ENCODE measurements at regions not wholly inside any gene's neighbourhood (a gene's known extent, or its start where the extent isn't known, plus 50 kb on each side); places are given as distances from the start of the nearest gene placed in this dataset.

DNA sequence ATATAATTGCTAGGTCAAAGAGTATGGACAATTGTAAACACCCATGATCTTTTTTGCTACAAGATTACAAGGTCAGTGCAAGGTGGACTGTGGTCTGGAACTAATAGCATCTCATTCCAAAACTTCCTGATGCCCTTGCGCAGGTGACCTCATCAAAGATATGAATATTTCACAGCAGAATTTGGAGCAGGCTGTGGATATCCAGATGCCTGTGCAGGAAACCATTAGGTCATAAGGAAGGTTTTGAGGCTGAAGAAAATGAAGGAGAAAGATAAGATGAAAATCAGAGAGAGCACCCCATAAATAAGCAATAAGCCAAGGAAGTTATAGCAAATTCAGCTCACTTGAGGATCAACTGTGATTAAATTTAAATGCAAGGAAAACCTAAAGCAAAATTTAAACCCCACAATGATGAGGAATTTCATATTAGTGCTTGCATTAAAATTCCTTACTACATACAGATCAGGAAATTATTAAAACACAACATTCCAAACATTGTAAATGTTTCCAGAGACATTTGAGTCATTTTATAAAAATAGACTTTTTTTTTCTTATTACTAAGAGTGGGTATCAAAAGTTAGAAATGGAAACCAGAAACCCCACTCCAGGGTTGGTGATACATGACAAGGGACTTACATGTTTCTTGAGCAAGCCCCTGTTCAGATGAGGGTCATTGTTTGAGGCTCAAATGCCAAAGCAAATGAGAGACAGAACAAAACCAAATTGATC is 100.7 kb upstream of the FAM9C start:
- H2AFZ ChIP-seq (replicated peaks; ENCODE audit: low read length, poor library complexity) = peak overlapping the region; percentile 38
- H3K4ac ChIP-seq (ENCODE audit: low read depth, low read length) = peak overlapping the region; percentile 83
- TF ChIP-seq RCOR1 (IDR thresholded peaks at IDR 0.05; ENCODE audit: insufficient replicate concordance, low read length) (no peak), CEBPB (IDR thresholded peaks at IDR 0.05; ENCODE audit: low read depth, low read length) (no peak), SMC3 (IDR thresholded peaks at IDR 0.05; ENCODE audit: low read depth, low read length) (no peak), MAFK (IDR thresholded peaks at IDR 0.05; ENCODE audit: low read depth, low read length) (no peak), MXI1 (IDR thresholded peaks at IDR 0.05; ENCODE audit: borderline replicate concordance, low read depth, low read length) (no peak), CHD1 (IDR thresholded peaks at IDR 0.05; ENCODE audit: low read depth, low read length) (no peak), FOS (IDR thresholded peaks at IDR 0.05; ENCODE audit: low read depth, low read length) (no peak), RAD21 (IDR thresholded peaks at IDR 0.05; ENCODE audit: low read length) (no peak), NFE2L2 (IDR thresholded peaks at IDR 0.05; ENCODE audit: low read depth, low read length) (no peak), BHLHE40 (IDR thresholded peaks at IDR 0.05; ENCODE audit: low read depth, low read length) (no peak), MAZ (IDR thresholded peaks at IDR 0.05; ENCODE audit: borderline replicate concordance, low read depth, low read length) (no peak)
- TF ChIP-seq, protein P1, sequence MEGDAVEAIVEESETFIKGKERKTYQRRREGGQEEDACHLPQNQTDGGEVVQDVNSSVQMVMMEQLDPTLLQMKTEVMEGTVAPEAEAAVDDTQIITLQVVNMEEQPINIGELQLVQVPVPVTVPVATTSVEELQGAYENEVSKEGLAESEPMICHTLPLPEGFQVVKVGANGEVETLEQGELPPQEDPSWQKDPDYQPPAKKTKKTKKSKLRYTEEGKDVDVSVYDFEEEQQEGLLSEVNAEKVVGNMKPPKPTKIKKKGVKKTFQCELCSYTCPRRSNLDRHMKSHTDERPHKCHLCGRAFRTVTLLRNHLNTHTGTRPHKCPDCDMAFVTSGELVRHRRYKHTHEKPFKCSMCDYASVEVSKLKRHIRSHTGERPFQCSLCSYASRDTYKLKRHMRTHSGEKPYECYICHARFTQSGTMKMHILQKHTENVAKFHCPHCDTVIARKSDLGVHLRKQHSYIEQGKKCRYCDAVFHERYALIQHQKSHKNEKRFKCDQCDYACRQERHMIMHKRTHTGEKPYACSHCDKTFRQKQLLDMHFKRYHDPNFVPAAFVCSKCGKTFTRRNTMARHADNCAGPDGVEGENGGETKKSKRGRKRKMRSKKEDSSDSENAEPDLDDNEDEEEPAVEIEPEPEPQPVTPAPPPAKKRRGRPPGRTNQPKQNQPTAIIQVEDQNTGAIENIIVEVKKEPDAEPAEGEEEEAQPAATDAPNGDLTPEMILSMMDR (conservative IDR thresholded peaks at IDR 0.05; ENCODE audit: low read depth, low read length) = no peak
- TF ChIP-seq, protein P2, sequence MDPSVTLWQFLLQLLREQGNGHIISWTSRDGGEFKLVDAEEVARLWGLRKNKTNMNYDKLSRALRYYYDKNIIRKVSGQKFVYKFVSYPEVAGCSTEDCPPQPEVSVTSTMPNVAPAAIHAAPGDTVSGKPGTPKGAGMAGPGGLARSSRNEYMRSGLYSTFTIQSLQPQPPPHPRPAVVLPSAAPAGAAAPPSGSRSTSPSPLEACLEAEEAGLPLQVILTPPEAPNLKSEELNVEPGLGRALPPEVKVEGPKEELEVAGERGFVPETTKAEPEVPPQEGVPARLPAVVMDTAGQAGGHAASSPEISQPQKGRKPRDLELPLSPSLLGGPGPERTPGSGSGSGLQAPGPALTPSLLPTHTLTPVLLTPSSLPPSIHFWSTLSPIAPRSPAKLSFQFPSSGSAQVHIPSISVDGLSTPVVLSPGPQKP (IDR thresholded peaks at IDR 0.05; ENCODE audit: borderline replicate concordance, low read depth, low read length) = no peak
- no peaks in the 10 kb centered on the region for H3K9me1 ChIP-seq (ENCODE audit: insufficient read depth, low read length)
- ChIA-PET CTCF (no interaction called here), POLR2A (ENCODE audit: unreplicated experiment) (no interaction called here)
- peaks cover 2% of the 10 kb centered on the region; the same call in 1 of the 2 replicates for H3K9me3 ChIP-seq (ENCODE audit: control insufficient read depth, insufficient read depth, low read length)
- H3K4me3 ChIP-seq (ENCODE audit: insufficient read depth, low read depth, low read length) = no peak overlapping the region
- peak overlapping the region; percentile 80; the same call in 1 of the 2 replicates for H3K27ac ChIP-seq (ENCODE audit: insufficient read depth, low read length)
- peak overlapping the region; percentile 81 for H4K91ac ChIP-seq (ENCODE audit: insufficient read depth, low read depth, low read length)
- H3K4me2 ChIP-seq (ENCODE audit: low read depth, low read length) = 0 out of 2 replicates have a peak overlapping the region, but pooled peaks have one; percentile 7
- intact Hi-C loops (cut with micrococcal nuclease) = no loop called here
- H3K9ac ChIP-seq (ENCODE audit: low read depth, low read length) = no peak overlapping the region
- H3K4me1 ChIP-seq (ENCODE audit: control insufficient read depth, insufficient read depth, low read length) = peaks cover 3% of the 10 kb centered on the region; the same call in 1 of the 2 replicates
- peak overlapping the region; percentile 74; the same call in 1 of the 3 replicates for H2BK15ac ChIP-seq (ENCODE audit: low read depth, low read length)
- no CpG with 5 or more reads among the region's 1 CpG for WGBS, 2 experiments (ENCODE audit: extremely low coverage in 2 of 2, insufficient read length in 1 of 2)
- H4K5ac ChIP-seq (ENCODE audit: low read depth, low read length) = peak overlapping the region; percentile 94
- peak overlapping the region; percentile 72; the same call in 1 of the 2 replicates for H3K14ac ChIP-seq (replicated peaks; ENCODE audit: low read depth, low read length)
- H2AK9ac ChIP-seq (replicated peaks; ENCODE audit: low read depth, low read length, poor library complexity) = no peak overlapping the region
- H4K20me1 ChIP-seq (ENCODE audit: insufficient read depth, low read length) = no peaks in the 10 kb centered on the region
- in situ Hi-C loops (cut with MboI; ENCODE audit: low sequenced_read_pairs) = no loop called here
- dilution Hi-C loops (cut with HindIII; ENCODE audit: low sequenced_read_pairs, unreplicated experiment) = no loop called here
- peak overlapping the region; percentile 94 for H2BK120ac ChIP-seq (ENCODE audit: low read depth, low read length)
- H3K36me3 ChIP-seq (ENCODE audit: control insufficient read depth, insufficient read depth, low read length) = no peaks in the 10 kb centered on the region
- H3K56ac ChIP-seq (ENCODE audit: extremely low read depth, insufficient read depth, low read length) = peak overlapping the region; percentile 60; the same call in 1 of the 2 replicates
- no peaks in the 10 kb centered on the region for H3K79me1 ChIP-seq (ENCODE audit: low read depth in 1 of 2, low read length in 2 of 2)
- peak overlapping the region; percentile 84 for H2BK5ac ChIP-seq (ENCODE audit: low read depth, low read length, poor library complexity, severe bottlenecking)
- ATAC-seq (ENCODE audit: low read depth) = peak; percentile 57
- BruUV-seq (replicated peaks) = no TSS peak
- peak overlapping the region; percentile 98 for H3K18ac ChIP-seq (ENCODE audit: low read depth, low read length)
- peak overlapping the region in 1 of 2 experiments; percentile 83; a peak in 1 of 4 replicates for H4K8ac ChIP-seq (ENCODE audit: low read depth in 2 of 2, low read length in 2 of 2)
- H3K27me3 ChIP-seq (ENCODE audit: control insufficient read depth, insufficient read depth, low read length) = no peaks in the 10 kb centered on the region
- peak overlapping the region; percentile 66; the same call in 1 of the 2 replicates for H3K23ac ChIP-seq (ENCODE audit: low read depth, low read length)
- H2BK20ac ChIP-seq (ENCODE audit: low read depth, low read length) = peak overlapping the region; percentile 92
- peak; percentile 41 for DNase-seq
- H2AK5ac ChIP-seq (ENCODE audit: low read depth, low read length) = peak overlapping the region; percentile 86; the same call in 1 of the 2 replicates
